ENCODE measurements at regions not wholly inside any gene's neighbourhood (a gene's known extent, or its start where the extent isn't known, plus 50 kb on each side); places are given as distances from the start of the nearest gene placed in this dataset.
"Not testable (repeated sequence)": the region's sequence is repeated elsewhere in the genome, so short reads cannot be mapped to it uniquely, and the experiment has no call there.

- H3K27ac ChIP-seq = no peak overlapping the region
- H3K4me3 ChIP-seq (ENCODE audit: low read depth, low read length) = no peak overlapping the region
- peaks cover 4% of the 10 kb centered on the region for H3K9me3 ChIP-seq (ENCODE audit: severe bottlenecking)
- DNase-seq = no peak
- no peaks in the 10 kb centered on the region for H3K27me3 ChIP-seq (ENCODE audit: insufficient read depth, low read depth, severe bottlenecking)
- no peak for TF ChIP-seq CTCF (IDR thresholded peaks at IDR 0.05; ENCODE audit: low read depth, low read length)
- no peaks in the 10 kb centered on the region for H3K36me3 ChIP-seq
These were observed 151.4 kb downstream of the MYCN start for GRCh38 chr2:16091576-16092282.

- H3K27ac ChIP-seq = no peak overlapping the region
- DNase-seq = no peak
- no peak for TF ChIP-seq CTCF (IDR thresholded peaks at IDR 0.05; ENCODE audit: low read depth, low read length)
- no peak overlapping the region for H3K4me3 ChIP-seq (ENCODE audit: low read depth, low read length)
- no peaks in the 10 kb centered on the region for H3K27me3 ChIP-seq (ENCODE audit: insufficient read depth, low read depth, severe bottlenecking)
- peaks cover under 1% of the 10 kb centered on the region for H3K9me3 ChIP-seq (ENCODE audit: severe bottlenecking)
- H3K36me3 ChIP-seq = no peaks in the 10 kb centered on the region
These were observed 150.6 kb downstream of the MYCN start for GRCh38 chr2:16090650-16091575.

GRCh38 chr2:16089491-16089890 lies 149.1 kb downstream of the MYCN start:
- H3K9me3 ChIP-seq (ENCODE audit: severe bottlenecking); DNase-seq; H3K27ac ChIP-seq; H3K27me3 ChIP-seq (ENCODE audit: insufficient read depth, low read depth, severe bottlenecking); H3K4me3 ChIP-seq (ENCODE audit: low read depth, low read length); H3K36me3 ChIP-seq: not testable (repeated sequence)

- no peaks in the 10 kb centered on the region for H3K27me3 ChIP-seq (ENCODE audit: insufficient read depth, low read depth, severe bottlenecking)
- no peaks in the 10 kb centered on the region for H3K9me3 ChIP-seq (ENCODE audit: severe bottlenecking)
- H3K27ac ChIP-seq = no peak overlapping the region
- H3K4me3 ChIP-seq (ENCODE audit: low read depth, low read length) = no peak overlapping the region
- no peak for DNase-seq
- TF ChIP-seq CTCF (IDR thresholded peaks at IDR 0.05; ENCODE audit: low read depth, low read length) = no peak
- no peaks in the 10 kb centered on the region for H3K36me3 ChIP-seq
These were observed 148.4 kb downstream of the MYCN start for GRCh38 chr2:16088802-16089112.

GRCh38 chr2:16088035-16088801 lies 147.9 kb downstream of the MYCN start:
- Histone ChIP-seq H3K9me3 (ENCODE audit: severe bottlenecking) (no peaks in the 10 kb centered on the region), H3K36me3 (no peaks in the 10 kb centered on the region), H3K27me3 (ENCODE audit: insufficient read depth, low read depth, severe bottlenecking) (no peaks in the 10 kb centered on the region), H3K4me3 (ENCODE audit: low read depth, low read length) (no peak overlapping the region), H3K27ac (no peak overlapping the region)
- no peak for DNase-seq
- TF ChIP-seq CTCF (IDR thresholded peaks at IDR 0.05; ENCODE audit: low read depth, low read length) = no peak

- not testable (repeated sequence) for DNase-seq; H3K27me3 ChIP-seq (ENCODE audit: insufficient read depth, low read depth, severe bottlenecking)
These were observed 145.8 kb downstream of the MYCN start for GRCh38 chr2:16086136-16086535.

More at GRCh38 chr2:16086136-16086535, 145.8 kb downstream of the MYCN start:
- H3K36me3 ChIP-seq; H3K9me3 ChIP-seq (ENCODE audit: severe bottlenecking); H3K27ac ChIP-seq; H3K4me3 ChIP-seq (ENCODE audit: low read depth, low read length): not testable (repeated sequence)

Data from WERI-Rb-1 (cell line).